Muscle layer of colon (tissue), 2 donors: ENCODE measurements at regions not wholly inside any gene's neighbourhood (a gene's known extent, or its start where the extent isn't known, plus 50 kb on each side); places are given as distances from the start of the nearest gene placed in this dataset.
A peak's percentile ranks its signal among the peaks of the same experiment; 100 is the strongest.
"Not testable (repeated sequence)": the region's sequence is repeated elsewhere in the genome, so short reads cannot be mapped to it uniquely, and the experiment has no call there.

Experiments
- H3K27ac ChIP-seq: one replicate; pipeline ENCODE4 v1.7.0; 2013; ENCODE audit warnings: low read depth, mild to moderate bottlenecking, low read length, moderate library complexity
- H3K27me3 ChIP-seq, 2 donors: one replicate each; pipeline ENCODE4 v1.7.0; 2013; ENCODE audit warnings: low read length in 2 of 2, mild to moderate bottlenecking in 2 of 2; ENCODE audit not compliant: insufficient read depth in 2 of 2, control insufficient read depth in 1 of 2
- H3K36me3 ChIP-seq: one replicate; pipeline ENCODE4 v1.7.0; 2013; ENCODE audit warnings: mild to moderate bottlenecking, low read length; ENCODE audit not compliant: insufficient read depth
- H3K4me1 ChIP-seq: one replicate; pipeline ENCODE4 v1.7.0; 2013; ENCODE audit warnings: mild to moderate bottlenecking, low read length; ENCODE audit not compliant: insufficient read depth
- H3K4me3 ChIP-seq, 2 donors: one replicate each; pipeline ENCODE4 v1.7.0; 2013; ENCODE audit warnings: low read length in 2 of 2, low read depth in 1 of 2, mild to moderate bottlenecking in 1 of 2, moderate library complexity in 1 of 2
- H3K9ac ChIP-seq: one replicate; pipeline ENCODE4 v1.7.0; 2013; ENCODE audit warnings: low read length
- H3K9me3 ChIP-seq: one replicate; pipeline ENCODE4 v1.7.0; 2013; ENCODE audit warnings: mild to moderate bottlenecking, low read length
- donor health status: abdominal sarcoma.
- donor health status: Adenocarcinoma of cecum.

GRCh38 chr9:86578722-86579121, 224.5 kb upstream of the TUT7 start:
- Histone ChIP-seq H3K4me1 (peaks cover 8% of the 10 kb centered on the region), H3K9me3 (no peaks in the 10 kb centered on the region), H3K27me3 (no peaks in the 10 kb centered on the region), H3K27ac (no peak overlapping the region), H3K9ac (no peak overlapping the region), H3K36me3 (no peaks in the 10 kb centered on the region), H3K4me3 (no peak overlapping the region)

GRCh38 chr9:86577420-86578333, 223.5 kb upstream of the TUT7 start:
- Histone ChIP-seq H3K27me3 (no peaks in the 10 kb centered on the region), H3K27ac (no peak overlapping the region), H3K4me3 (no peak overlapping the region), H3K9me3 (no peaks in the 10 kb centered on the region), H3K9ac (no peak overlapping the region), H3K36me3 (no peaks in the 10 kb centered on the region), H3K4me1 (peaks cover 8% of the 10 kb centered on the region)

DNA sequence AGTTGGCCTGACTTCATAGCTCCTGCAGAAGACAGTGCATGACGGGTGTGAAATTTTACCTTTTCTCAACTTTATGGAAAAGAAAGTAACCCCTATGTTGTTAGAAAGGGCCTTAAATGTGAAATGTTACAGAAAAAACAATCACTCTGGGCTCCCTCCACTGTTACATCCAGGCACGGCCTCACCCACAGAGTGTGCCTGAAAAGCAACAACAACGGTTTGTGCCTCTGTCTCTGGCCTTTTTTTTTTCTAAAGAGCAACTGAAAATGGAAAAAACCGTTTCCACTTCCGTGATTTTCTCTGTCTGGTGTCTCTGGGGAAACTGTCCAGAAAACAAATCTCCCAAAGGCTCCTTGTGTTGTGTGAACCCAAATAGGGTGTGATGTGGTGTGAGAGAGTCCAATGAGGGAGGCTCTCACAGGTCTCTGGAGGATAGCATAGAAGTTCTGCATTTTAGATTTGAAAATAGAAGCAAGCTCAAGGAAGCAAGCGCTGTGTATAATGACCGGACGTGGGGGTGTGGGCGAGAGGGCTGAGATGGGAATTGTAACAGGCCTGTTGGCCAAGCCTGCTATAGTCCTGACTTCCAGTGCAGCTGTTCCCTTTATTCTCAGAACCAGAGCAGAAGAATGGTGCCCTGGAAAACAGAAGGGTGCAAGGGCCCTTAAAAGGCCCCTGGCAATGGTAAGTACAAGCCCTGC, 221.8 kb upstream of the TUT7 start:
- H3K27ac ChIP-seq: no peak overlapping the region
- no peak overlapping the region for H3K4me3 ChIP-seq
- no peaks in the 10 kb centered on the region for H3K27me3 ChIP-seq
- no peaks in the 10 kb centered on the region for H3K9me3 ChIP-seq
- H3K9ac ChIP-seq: no peak overlapping the region
- H3K4me1 ChIP-seq: peaks cover 6% of the 10 kb centered on the region
- H3K36me3 ChIP-seq: no peaks in the 10 kb centered on the region

- Histone ChIP-seq H3K9ac (no peak overlapping the region), H3K27ac (no peak overlapping the region), H3K27me3 (no peaks in the 10 kb centered on the region), H3K4me3 (no peak overlapping the region), H3K36me3 (no peaks in the 10 kb centered on the region), H3K4me1 (no peaks in the 10 kb centered on the region), H3K9me3 (no peaks in the 10 kb centered on the region)
These were observed 220.9 kb upstream of the TUT7 start for GRCh38 chr9:86575137-86575536.

- Histone ChIP-seq H3K9me3 (no peaks in the 10 kb centered on the region), H3K4me3 (no peak overlapping the region), H3K36me3 (no peaks in the 10 kb centered on the region), H3K27me3 (no peaks in the 10 kb centered on the region), H3K9ac (no peak overlapping the region), H3K27ac (no peak overlapping the region), H3K4me1 (no peaks in the 10 kb centered on the region)
These were observed 219.7 kb upstream of the TUT7 start for GRCh38 chr9:86573886-86574285.

GRCh38 chr9:86572904-86573303, 218.7 kb upstream of the TUT7 start:
- no peaks in the 10 kb centered on the region for H3K27me3 ChIP-seq
- H3K27ac ChIP-seq: no peak overlapping the region
- no peak overlapping the region for H3K9ac ChIP-seq
- no peaks in the 10 kb centered on the region for H3K36me3 ChIP-seq
- no peaks in the 10 kb centered on the region for H3K4me1 ChIP-seq
- no peak overlapping the region for H3K4me3 ChIP-seq
- H3K9me3 ChIP-seq: no peaks in the 10 kb centered on the region

GRCh38 chr9:86565603-86566002, 211.4 kb upstream of the TUT7 start:
- not testable (repeated sequence) for H3K27ac ChIP-seq, H3K27me3 ChIP-seq, H3K36me3 ChIP-seq, H3K9me3 ChIP-seq, H3K4me1 ChIP-seq, H3K9ac ChIP-seq, H3K4me3 ChIP-seq

- no peak overlapping the region for H3K4me3 ChIP-seq
- no peaks in the 10 kb centered on the region for H3K36me3 ChIP-seq
- H3K27me3 ChIP-seq: no peaks in the 10 kb centered on the region
- no peaks in the 10 kb centered on the region for H3K9me3 ChIP-seq
- no peak overlapping the region for H3K9ac ChIP-seq
- H3K27ac ChIP-seq: peak overlapping the region; percentile 42
- H3K4me1 ChIP-seq: peaks cover 8% of the 10 kb centered on the region
These were observed 209.7 kb upstream of the TUT7 start for GRCh38 chr9:86563936-86564335.

DNA sequence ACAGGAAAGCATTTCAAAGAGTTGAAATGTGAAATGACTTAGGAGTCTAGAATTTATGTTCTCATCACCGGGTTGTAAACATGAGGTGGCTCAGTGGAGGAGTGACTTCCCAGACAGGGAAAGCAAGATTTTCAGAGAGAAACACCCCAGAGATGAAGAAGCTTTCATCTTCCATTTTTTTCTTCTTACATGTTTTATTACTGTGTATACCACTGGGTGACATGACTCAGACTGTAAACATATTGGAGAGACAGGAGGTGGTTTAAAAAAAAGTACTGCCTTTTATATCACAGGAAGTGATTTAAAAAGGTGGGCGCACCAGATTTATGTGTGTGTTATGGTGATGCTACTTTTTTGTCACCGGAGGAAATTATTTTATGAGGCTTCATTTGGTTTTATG, 209.1 kb upstream of the TUT7 start:
- Histone ChIP-seq H3K27ac (no peak overlapping the region), H3K27me3 (no peaks in the 10 kb centered on the region), H3K9me3 (no peaks in the 10 kb centered on the region), H3K4me3 (no peak overlapping the region), H3K9ac (no peak overlapping the region), H3K36me3 (no peaks in the 10 kb centered on the region), H3K4me1 (peaks cover 8% of the 10 kb centered on the region)

- no peak overlapping the region for H3K4me3 ChIP-seq
- no peaks in the 10 kb centered on the region for H3K27me3 ChIP-seq
- H3K9ac ChIP-seq: no peak overlapping the region
- H3K9me3 ChIP-seq: no peaks in the 10 kb centered on the region
- H3K27ac ChIP-seq: no peak overlapping the region
- H3K36me3 ChIP-seq: no peaks in the 10 kb centered on the region
- H3K4me1 ChIP-seq: peaks cover 11% of the 10 kb centered on the region
These were observed 208.5 kb upstream of the TUT7 start for GRCh38 chr9:86562691-86563090.

DNA sequence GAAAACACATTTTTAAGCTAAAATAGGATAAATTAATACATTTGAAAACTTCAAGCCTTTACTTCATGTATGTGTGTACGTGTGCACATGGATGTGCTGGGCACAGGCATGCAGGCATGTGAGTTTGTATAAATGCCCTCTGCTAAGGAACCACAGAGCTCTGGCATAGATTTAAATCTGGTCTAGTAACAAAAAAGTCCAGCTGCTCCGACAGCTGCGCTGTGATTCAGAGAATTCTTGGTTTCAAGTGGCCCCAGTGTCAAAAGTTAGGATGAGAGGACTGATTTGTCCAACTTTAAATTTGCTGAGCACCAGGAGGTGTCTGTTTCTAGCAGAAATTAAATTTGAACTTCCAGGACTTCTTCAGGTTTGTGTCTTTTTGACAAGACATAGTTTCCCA, 203.7 kb upstream of the TUT7 start:
- Histone ChIP-seq H3K9ac (no peak overlapping the region), H3K36me3 (no peaks in the 10 kb centered on the region), H3K4me3 (no peak overlapping the region), H3K9me3 (no peaks in the 10 kb centered on the region), H3K27me3 (no peaks in the 10 kb centered on the region), H3K27ac (no peak overlapping the region), H3K4me1 (peaks cover 17% of the 10 kb centered on the region)
